NCI-H345 treated with DMSO at 0.1 percent for 48 hours (cell line): ENCODE measurements at regions not wholly inside any gene's neighbourhood (a gene's known extent, or its start where the extent isn't known, plus 50 kb on each side); places are given as distances from the start of the nearest gene placed in this dataset.

Experiments
- DNase-seq: peaks from one replicate; lab custom pipeline; 2025; ENCODE audit not compliant: unreplicated experiment; lab: John Stamatoyannopoulos, UW

- DNase-seq: no peak
These were observed 513.2 kb upstream of the GOLIM4 start for GRCh38 chr3:168608926-168609325.

DNA sequence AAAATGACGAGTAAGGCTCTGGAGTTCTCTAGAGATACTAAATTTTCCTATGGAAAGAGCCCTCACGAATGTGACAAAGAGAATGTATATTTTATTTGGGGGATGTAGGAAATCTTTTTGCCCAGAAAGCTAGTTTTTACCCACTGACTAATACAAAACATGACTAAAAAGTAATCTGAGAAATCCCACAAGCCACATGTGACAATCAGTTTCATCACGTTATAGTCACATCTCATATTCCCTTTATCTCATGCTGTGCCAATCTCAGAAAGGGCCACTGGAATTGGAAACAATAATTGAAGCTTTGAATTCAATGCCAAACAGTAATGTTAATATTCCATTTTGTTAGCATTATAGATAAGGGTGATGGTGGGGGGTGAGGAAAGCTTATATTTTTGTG, 509.0 kb upstream of the GOLIM4 start:
- no peak for DNase-seq

GRCh38 chr3:168598250-168598649, 502.5 kb upstream of the GOLIM4 start:
- no peak for DNase-seq

DNA sequence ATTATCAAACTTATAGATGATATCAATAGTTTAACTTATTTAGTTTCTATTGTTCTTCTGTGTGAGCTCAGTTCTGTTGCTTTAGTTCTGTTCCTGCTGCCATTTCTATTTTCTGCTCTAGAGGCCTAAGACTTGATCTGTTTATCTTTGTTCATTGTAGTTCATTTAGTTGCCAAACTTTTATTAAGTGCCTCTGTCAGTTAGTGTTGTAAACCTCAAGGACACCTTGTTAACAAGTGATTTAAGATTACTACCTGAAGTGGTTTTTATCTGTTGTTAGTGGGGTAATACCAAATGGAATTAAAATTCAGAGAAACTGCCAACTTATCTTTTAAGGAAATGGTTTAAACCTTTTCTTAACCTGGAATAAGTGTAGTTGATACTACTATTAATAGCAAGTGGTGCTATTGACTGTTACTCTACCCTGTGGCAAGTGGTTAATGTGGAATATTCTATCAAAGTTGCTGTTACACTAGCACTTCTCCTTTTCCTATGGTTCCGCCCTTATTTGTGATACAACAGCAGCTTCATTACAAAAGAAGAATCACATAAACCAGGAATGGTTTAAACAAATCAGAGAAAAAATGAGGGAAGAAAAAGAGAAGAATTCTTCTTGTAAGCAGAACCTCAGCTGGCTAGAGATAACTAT, 500.6 kb upstream of the GOLIM4 start:
- DNase-seq: no peak

DNA sequence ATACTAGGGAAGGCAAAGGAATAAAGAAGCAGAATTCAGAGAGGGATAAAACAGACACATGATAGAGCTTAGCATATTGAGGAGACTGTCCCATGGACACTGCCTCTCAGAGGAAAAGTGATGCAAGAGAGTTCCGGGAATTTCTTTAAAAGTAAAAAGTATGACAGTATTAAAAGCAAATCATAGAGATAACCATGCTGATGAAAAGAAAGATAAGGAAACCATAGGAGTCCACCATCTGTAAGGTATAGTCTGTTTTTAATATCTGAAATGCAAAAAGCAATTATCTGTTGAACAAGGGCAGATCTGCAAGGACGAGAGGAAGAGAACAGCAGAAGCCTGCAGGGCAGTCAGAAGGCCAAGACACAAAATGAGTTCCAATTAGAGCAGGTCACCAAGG, 495.9 kb upstream of the GOLIM4 start:
- no peak for DNase-seq

GRCh38 chr3:168589376-168589775, 493.7 kb upstream of the GOLIM4 start:
- DNase-seq: no peak

DNA sequence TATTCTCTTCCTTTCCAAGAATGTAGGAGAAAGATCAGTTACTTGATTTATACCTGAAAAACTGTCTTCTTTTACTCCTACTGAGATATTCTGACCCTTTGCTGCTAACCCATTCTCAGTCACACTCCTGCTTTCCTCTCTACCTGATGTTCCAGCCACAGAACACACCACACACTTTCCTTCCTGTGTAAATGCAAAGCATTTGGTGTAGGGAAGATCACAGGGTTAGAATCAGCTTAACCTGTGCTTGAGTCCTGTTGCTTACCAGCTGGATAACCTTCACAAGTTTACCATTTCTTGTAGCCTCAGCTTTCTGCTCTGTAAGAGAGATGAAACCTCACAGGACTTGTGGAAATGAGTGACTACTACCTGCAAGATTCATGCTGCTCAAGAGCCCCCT, 489.8 kb upstream of the GOLIM4 start:
- no peak for DNase-seq

GRCh38 chr3:168583977-168584376, 488.3 kb upstream of the GOLIM4 start:
- no peak for DNase-seq

GRCh38 chr3:168582503-168582902, 486.8 kb upstream of the GOLIM4 start:
- DNase-seq: no peak

GRCh38 chr3:168581771-168582225, 486.1 kb upstream of the GOLIM4 start:
- DNase-seq: no peak

DNA sequence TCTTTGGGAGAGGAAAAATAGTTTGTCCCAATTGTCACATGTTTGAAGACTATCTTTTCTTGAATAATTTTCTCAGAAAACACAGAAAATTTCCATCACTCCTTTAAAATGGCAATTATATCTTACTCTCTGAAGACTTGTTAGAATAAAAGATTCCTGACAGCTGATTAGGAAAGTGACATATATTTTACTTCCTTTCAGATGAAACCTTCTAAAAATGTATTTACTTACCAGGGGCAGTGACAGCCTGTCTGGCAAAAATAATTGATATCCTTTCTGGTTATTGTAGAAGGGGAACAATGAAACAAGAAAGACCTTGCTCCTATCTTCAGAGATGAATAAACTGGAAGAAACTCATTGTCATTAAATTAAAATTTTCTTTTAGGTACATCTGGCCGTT, 483.3 kb upstream of the GOLIM4 start:
- DNase-seq: no peak

GRCh38 chr3:168575750-168576149, 480.0 kb upstream of the GOLIM4 start:
- DNase-seq: no peak

DNA sequence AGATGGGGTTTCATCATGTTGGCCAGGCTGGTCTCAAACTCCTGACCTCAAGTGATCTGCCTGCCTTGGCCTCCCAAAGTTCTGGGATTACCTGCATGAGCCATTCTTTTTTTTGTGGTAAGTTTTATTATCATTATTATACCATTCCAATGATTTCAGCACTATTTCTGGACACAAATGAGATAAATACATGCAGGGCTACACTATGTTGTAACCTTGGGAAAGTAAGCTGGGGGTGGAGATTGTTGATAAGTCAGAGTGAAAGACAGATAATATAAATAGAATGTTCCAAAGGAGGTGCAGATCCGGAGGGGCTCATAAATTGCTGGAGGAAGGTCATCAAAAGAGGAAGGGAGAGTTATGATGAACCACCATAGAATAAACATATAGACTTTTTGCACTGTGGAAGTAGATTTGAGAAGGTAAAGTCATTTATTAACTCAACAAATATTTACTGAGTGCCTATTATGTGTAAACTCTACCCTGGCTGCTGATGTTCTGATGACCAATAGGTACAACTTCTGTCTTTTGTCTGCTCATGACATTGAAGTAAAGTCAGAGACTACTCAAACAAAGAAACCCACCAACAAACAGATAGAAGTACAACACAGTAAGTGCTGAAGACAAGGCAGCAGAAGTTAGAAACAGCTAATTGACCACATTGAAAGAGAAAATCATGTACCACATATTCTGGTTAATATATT, 478.9 kb upstream of the GOLIM4 start:
- no peak for DNase-seq

DNA sequence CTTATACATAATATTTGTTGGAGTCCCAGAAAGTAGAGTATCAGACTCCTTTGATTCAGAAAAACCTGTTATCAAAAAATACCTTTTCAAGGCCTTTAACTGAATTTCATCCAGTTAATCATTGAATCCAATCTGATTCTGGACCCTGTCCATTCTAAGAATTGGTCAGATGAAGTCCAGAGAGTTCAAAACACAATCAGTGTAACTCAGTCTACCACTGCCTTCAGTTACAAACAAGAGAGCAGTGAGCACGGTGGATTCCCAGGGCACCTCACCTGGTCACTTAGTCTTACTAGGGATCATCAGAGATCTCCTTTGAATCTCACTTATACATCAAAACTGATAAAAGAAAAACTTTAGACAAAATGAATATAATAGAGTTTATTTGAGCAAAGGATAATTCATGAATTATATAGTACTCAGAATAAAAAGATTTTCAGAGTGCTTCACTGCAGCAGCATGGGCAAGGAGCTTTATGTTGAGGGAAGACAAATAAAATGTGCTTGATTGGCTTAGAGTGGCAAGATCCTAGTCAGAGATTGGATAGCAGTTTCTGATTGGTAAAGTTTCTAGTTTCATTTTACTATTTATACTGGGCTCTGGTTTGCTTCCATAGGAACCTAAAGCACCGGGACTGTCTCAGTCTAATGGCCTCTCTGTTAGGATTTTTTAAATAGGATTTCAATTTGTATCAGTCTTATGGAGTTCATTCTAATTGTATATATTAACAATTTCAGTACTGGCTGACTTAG, 474.9 kb upstream of the GOLIM4 start:
- no peak for DNase-seq

GRCh38 chr3:168558728-168559411, 463.1 kb upstream of the GOLIM4 start:
- DNase-seq: no peak

DNA sequence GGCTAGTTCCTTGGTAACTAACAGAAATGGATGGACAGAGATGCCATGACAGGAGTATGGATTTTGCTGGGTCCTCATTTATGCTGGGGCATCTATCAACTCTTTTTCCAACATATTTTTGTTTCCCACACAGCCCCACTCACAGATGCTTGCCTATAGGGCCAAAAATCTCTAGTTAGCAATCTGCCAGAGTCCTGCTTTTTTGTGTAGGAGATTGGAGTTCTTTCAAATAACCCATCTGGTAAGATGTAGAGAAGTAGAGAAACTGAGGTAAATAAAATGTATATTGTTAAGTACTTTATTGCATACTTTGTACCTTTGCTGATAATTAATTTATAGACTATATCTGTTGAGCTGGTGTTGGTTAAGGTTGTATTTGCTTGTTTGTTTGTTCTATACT, 456.5 kb upstream of the GOLIM4 start:
- DNase-seq: no peak

DNA sequence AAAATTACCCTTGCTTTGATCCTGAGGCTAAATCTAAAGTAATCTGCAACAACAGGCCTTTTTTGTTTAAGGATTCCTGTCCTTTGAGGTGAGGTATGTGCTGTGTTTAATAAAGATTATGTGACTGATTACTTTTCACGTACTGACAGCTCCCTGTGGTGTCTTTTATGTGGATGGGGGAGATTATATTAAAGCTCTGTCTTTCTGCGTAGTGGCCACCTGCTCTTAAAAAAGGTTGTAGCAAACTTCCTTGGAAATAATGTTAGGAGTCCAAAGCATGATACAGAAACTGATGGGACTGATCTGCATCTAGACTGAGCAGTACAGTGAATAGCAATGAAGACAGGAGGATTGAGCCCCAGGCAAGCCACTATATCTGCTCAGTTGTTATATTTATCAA, 453.0 kb upstream of the GOLIM4 start:
- DNase-seq: no peak

DNA sequence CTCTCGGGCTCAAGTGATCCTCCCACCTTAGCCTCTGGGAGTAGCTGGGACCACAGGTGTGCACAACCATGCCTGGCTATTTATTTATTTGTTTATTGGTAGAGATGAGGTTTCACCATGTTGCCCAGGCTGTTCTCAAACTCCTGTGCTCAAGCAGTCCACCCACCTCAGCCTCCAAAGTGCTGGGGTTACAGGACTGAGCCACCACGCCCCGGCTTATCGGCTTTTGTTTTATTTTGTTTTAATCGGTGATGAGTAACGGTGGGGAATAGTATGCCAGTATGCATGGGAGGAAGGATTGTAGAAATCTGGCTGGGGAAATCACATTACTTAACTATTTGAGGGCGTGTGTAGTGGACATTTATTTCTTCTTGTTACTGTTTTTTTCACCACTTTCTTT, 451.0 kb upstream of the GOLIM4 start:
- no peak for DNase-seq

DNA sequence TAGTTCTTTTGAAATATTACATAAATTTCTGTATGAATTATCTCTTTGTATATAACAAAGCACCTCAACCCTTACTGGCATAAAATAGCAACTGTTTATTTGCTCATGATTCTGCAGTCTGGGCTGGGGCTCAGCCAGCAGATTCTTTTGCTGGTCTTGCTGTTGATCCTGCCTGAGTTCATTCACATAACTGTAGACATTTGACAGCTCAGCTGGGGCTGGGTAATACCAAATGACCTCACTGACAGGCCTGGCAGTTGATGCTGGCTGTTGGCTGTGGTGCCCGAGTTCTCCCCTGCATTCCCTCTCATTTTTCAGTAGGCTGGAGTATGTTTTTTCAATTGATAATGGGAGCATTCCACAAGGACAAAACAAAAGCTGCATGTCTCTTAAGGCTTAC, 449.9 kb upstream of the GOLIM4 start:
- DNase-seq: no peak

DNA sequence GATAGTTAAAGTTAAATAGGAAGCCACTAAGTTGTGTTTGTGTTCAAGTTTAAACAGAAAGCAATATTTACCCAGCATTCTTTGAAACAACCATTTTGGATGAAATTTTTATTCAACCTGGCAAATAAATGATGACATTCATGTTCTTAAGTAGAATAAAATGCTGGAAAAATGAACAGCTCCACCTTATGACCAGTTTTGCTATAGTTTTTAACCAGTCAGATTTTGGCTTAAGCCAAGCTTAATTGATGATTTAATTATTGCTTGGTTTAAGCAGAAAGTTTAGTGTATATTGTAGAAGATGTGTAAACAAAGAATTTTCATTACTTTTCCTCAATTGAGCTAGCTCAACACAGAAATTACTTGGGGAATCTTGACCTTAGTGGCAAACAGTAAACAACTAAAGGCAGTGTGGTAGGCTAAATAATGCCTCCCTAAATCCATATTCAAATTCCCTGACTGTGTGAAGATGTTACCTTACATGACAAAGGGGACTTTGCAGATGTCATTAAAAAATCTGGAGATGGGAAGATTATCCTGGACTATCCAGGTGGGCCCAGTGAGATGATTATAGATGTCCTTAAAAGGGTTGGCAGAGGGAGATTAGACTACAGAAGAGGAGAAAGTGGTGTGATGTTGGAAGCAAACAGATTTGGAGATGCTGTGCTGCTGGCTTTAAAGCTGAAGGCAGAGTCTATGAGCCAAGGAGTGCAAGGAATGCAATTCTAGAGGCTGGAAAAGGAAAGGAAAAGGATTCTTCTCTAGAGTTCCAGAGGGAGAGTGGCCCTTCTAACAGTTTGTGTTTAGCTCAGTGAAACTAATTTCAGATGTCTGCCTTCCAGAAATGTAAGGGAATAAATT, 448.6 kb upstream of the GOLIM4 start:
- DNase-seq: no peak

DNA sequence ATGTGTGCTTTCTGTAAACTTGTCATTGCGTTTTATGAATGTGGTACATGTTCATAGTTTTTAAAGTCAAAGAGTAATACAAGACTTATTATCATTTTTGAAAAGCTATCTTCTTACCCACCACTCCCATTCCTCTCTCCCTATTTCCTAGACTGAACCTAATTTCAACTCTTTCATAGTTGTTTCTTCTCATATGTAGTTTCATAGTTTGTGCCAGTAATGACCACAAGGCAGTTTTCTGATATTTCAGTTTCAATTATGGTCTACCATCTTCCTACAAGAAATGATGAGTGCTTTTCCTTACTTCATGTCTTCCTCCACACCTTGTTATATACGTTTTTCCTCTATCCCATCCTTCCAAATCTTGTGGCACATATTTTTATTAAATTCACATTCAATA, 445.0 kb upstream of the GOLIM4 start:
- DNase-seq: no peak
